ENCODE measurements at regions not wholly inside any gene's neighbourhood (a gene's known extent, or its start where the extent isn't known, plus 50 kb on each side); places are given as distances from the start of the nearest gene placed in this dataset.
"Not testable (repeated sequence)": the region's sequence is repeated elsewhere in the genome, so short reads cannot be mapped to it uniquely, and the experiment has no call there.

DNA sequence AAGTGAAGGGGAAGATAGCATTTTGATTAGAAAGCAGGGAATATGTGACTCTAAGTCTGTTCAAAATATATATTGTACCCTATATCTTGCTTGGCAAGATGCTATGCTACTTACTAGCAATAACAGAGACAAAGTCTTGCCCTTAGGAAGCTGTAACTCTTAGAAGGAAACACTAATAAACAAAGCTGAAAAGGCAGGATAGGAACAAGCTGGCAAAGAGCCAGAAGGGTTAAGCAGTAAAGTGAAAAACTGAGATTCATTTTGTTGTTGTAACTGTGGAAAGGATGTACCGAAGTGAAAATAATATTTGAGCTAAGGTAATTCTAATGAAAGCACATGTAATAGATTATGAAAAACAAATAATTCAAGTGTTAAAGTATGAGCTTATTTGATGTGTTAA is 527.1 kb upstream of the FLRT2 start:
- ATAC-seq (no peak), DNase-seq (no peak)

DNA sequence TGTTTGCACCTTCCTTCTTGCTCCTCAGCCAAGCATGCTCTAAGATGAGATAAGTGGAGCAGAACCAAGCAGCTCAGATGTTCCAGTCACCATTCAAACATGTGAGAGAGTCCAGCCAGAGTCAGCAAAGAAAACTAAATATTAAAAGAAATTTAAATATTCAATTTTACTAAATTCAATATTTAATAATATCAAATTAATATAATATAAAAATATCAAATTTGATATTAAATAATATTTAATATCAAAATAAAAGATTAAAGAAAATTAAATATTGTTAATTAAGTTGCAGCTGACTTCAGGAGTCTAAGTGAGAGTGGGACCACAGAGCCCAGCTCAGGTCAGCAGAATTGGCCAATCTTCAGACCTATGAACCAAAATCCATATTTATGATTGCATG is 526.1 kb upstream of the FLRT2 start:
- no peak for DNase-seq
- ATAC-seq, result no peak
- H3K27me3 Mint-ChIP-seq (ENCODE audit: low read depth), result no peaks in the 10 kb centered on the region
- peaks cover 17% of the 10 kb centered on the region for H3K9me3 Mint-ChIP-seq
- H3K36me3 Mint-ChIP-seq (ENCODE audit: insufficient read depth), result no peaks in the 10 kb centered on the region
- H3K4me3 Mint-ChIP-seq, result no peak overlapping the region
- H3K4me1 Mint-ChIP-seq (ENCODE audit: low read depth), result no peaks in the 10 kb centered on the region

More for the DNA sequence above, 527.1 kb upstream of the FLRT2 start:
- Mint-ChIP-seq H3K4me3 (no peak overlapping the region), H3K36me3 (ENCODE audit: insufficient read depth) (no peaks in the 10 kb centered on the region), H3K27me3 (ENCODE audit: low read depth) (no peaks in the 10 kb centered on the region), H3K9me3 (peaks cover 11% of the 10 kb centered on the region), H3K4me1 (ENCODE audit: low read depth) (no peaks in the 10 kb centered on the region)

- ATAC-seq (no peak), DNase-seq (no peak)
- Mint-ChIP-seq H3K4me1 (ENCODE audit: low read depth) (no peaks in the 10 kb centered on the region), H3K9me3 (peaks cover 25% of the 10 kb centered on the region), H3K4me3 (no peak overlapping the region), H3K27me3 (ENCODE audit: low read depth) (no peaks in the 10 kb centered on the region), H3K36me3 (ENCODE audit: insufficient read depth) (no peaks in the 10 kb centered on the region)
These were observed 520.4 kb upstream of the FLRT2 start for GRCh38 chr14:85009506-85009905.

DNA sequence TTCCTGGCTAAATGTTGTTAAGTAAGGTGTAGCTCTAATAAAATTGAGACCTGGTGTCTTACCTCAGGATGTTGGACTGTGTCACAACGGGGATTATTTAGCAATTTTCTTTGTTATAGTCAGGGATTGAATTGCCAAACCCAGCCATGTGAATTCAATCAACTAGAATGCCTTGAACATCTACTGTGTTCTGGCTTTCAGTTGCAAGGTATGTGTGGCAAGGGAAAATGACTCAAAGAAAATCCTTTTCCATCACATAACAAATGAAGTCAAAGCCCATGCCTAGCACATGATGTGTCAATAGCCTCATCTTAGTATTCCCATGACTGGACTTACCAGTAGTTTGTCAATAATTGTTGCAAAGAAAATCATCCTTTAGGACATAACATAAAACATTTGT is 519.8 kb upstream of the FLRT2 start:
- no peaks in the 10 kb centered on the region for H3K4me1 Mint-ChIP-seq (ENCODE audit: low read depth)
- H3K27me3 Mint-ChIP-seq (ENCODE audit: low read depth), result no peaks in the 10 kb centered on the region
- no peaks in the 10 kb centered on the region for H3K36me3 Mint-ChIP-seq (ENCODE audit: insufficient read depth)
- ATAC-seq (no peak), DNase-seq (no peak)
- H3K4me3 Mint-ChIP-seq, result no peak overlapping the region
- H3K9me3 Mint-ChIP-seq, result peaks cover 25% of the 10 kb centered on the region

- ATAC-seq, result no peak
- no peaks in the 10 kb centered on the region for H3K36me3 Mint-ChIP-seq (ENCODE audit: insufficient read depth)
- H3K27me3 Mint-ChIP-seq (ENCODE audit: low read depth), result no peaks in the 10 kb centered on the region
- H3K4me3 Mint-ChIP-seq, result no peak overlapping the region
- peaks cover 12% of the 10 kb centered on the region for H3K9me3 Mint-ChIP-seq
- no peak for DNase-seq
- no peaks in the 10 kb centered on the region for H3K4me1 Mint-ChIP-seq (ENCODE audit: low read depth)
These were observed 513.4 kb upstream of the FLRT2 start for GRCh38 chr14:85016496-85016895.

- not testable (repeated sequence) for H3K4me1 Mint-ChIP-seq (ENCODE audit: low read depth); H3K4me3 Mint-ChIP-seq; ATAC-seq; DNase-seq; H3K27me3 Mint-ChIP-seq (ENCODE audit: low read depth); H3K36me3 Mint-ChIP-seq (ENCODE audit: insufficient read depth)
- peaks cover 12% of the 10 kb centered on the region for H3K9me3 Mint-ChIP-seq
These were observed 506.1 kb upstream of the FLRT2 start for GRCh38 chr14:85023866-85024265.

- Mint-ChIP-seq H3K9me3 (peaks cover 12% of the 10 kb centered on the region), H3K4me1 (ENCODE audit: low read depth) (no peaks in the 10 kb centered on the region), H3K36me3 (ENCODE audit: insufficient read depth) (no peaks in the 10 kb centered on the region), H3K27me3 (ENCODE audit: low read depth) (no peaks in the 10 kb centered on the region), H3K4me3 (no peak overlapping the region)
- DNase-seq (no peak), ATAC-seq (no peak)
These were observed 505.0 kb upstream of the FLRT2 start for GRCh38 chr14:85024931-85025330.

DNA sequence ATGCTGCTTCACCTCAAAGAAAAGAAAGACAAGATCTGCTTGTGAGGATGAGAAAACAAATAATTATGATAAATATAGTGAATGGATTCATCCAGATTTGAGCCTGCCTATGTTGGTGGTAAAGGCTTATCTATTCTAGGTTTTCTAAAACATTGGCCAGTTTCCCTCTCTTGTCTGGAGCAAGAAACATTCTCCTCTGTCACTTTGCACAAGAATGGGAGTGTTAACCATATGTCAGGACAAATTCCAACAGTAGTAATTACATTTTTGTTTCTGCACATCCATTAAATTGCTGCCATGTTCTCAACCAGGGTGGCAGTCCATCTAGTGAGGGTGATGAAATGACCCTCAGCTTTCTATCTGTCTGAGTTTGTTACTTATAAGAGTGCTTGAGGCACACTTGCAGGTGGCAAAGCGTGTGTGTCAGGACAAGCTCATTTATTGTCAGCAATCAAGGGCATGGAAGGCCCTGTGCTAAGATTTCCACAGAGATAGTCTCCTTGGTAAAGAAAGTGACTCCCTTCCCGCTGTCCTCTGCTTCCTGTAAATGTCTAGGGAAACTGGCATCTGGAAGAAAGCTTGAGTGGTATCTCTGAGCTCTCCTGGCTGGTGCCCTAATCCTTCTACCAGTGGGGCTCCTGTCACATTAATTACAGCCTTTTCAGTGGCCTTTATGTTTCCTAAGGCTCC is 502.1 kb upstream of the FLRT2 start:
- no peaks in the 10 kb centered on the region for H3K4me1 Mint-ChIP-seq (ENCODE audit: low read depth)
- H3K27me3 Mint-ChIP-seq (ENCODE audit: low read depth), result no peaks in the 10 kb centered on the region
- H3K9me3 Mint-ChIP-seq, result peaks cover 11% of the 10 kb centered on the region
- DNase-seq (no peak), ATAC-seq (no peak)
- no peak overlapping the region for H3K4me3 Mint-ChIP-seq
- no peaks in the 10 kb centered on the region for H3K36me3 Mint-ChIP-seq (ENCODE audit: insufficient read depth)

DNA sequence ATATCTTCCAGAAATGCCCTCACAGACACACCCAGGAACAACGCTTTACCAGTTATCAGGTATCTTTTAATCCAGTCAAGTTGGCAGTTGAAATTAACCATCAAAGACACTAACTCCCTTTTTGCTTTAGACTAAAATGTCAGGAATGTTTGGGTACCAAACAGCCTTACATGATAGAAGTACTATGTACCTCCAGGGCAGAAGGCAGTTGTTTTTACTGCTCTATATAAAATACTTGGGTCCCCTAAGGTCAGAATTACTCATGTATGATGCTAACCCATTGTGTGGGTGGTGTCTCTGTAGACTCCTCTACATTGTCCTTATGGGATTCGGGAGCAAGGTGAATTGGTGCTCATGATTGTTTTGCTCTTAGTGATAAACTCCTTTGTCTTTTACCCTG is 492.5 kb upstream of the FLRT2 start:
- H3K27me3 Mint-ChIP-seq (ENCODE audit: low read depth), result no peaks in the 10 kb centered on the region
- H3K4me3 Mint-ChIP-seq, result no peak overlapping the region
- DNase-seq, result no peak
- no peak for ATAC-seq
- H3K4me1 Mint-ChIP-seq (ENCODE audit: low read depth), result no peaks in the 10 kb centered on the region
- no peaks in the 10 kb centered on the region for H3K36me3 Mint-ChIP-seq (ENCODE audit: insufficient read depth)
- peaks cover 6% of the 10 kb centered on the region for H3K9me3 Mint-ChIP-seq

DNA sequence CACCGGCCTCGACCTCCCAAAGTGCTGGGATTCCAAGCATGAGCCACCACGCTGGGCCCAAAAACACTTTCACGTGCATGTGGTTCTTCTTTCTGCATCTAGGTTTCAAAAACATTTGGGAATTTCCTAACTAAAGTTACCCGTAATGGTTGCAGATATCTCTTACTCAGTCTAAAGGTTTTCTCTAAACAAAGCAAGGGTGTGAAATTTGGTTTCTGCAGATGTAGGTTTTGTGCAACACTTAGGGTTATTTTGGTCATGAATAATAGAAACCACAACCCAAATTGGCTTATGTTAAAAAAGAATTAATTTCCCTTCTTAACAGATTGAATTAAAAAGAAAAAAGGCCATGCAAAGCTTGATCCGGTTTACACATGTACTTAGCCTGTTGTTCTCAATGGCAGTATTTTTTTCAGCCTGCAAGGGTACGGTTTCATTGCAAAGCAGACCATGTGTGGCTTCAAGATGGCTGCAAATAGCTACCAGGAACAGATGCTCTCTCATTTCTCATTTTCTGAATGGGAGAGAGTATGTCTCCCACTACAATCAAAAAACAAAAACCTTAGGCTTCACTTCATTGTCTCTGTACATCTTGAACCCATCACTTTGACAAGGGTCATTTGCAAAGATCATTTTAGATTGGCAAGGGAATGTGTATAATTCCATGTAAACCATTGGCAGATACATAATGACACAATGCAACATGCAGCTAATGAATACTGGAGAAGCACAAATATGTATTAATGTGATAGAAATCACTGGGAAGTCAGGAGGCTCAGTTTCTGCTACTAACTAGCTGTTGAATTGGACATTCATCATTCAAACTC is 491.2 kb upstream of the FLRT2 start:
- DNase-seq (no peak), ATAC-seq (no peak)
- Mint-ChIP-seq H3K9me3 (peaks cover 9% of the 10 kb centered on the region), H3K4me3 (no peak overlapping the region), H3K27me3 (ENCODE audit: low read depth) (no peaks in the 10 kb centered on the region), H3K36me3 (ENCODE audit: insufficient read depth) (no peaks in the 10 kb centered on the region), H3K4me1 (ENCODE audit: low read depth) (no peaks in the 10 kb centered on the region)

GRCh38 chr14:85039353-85039626 is 490.7 kb upstream of the FLRT2 start:
- Mint-ChIP-seq H3K4me1 (ENCODE audit: low read depth) (no peaks in the 10 kb centered on the region), H3K36me3 (ENCODE audit: insufficient read depth) (no peaks in the 10 kb centered on the region), H3K9me3 (peaks cover 9% of the 10 kb centered on the region), H3K27me3 (ENCODE audit: low read depth) (no peaks in the 10 kb centered on the region), H3K4me3 (no peak overlapping the region)
- no peak for ATAC-seq
- DNase-seq, result no peak

GRCh38 chr14:85040046-85040685 is 489.8 kb upstream of the FLRT2 start:
- no peaks in the 10 kb centered on the region for H3K36me3 Mint-ChIP-seq (ENCODE audit: insufficient read depth)
- H3K9me3 Mint-ChIP-seq, result peaks cover 9% of the 10 kb centered on the region

DNA sequence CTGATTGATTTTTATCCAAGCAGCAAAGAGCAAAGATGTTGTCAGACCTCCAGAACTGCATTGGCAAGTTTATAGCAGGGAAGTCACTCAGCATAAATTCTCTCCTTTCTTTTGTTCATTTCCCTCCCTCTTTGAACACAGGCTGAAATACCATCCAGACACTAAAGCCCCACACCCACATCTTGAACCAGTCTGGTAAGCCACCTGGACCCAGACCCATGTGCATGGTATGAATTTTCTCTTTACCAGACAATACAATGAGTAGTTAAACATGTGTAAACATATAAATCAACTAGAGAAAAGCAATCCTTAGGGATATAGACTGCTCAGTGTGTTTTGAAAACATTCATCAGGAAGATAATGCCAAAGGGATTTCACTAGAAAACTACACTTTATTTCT is 488.3 kb upstream of the FLRT2 start:
- DNase-seq (no peak), ATAC-seq (no peak)
- Mint-ChIP-seq H3K9me3 (peaks cover 11% of the 10 kb centered on the region), H3K4me1 (ENCODE audit: low read depth) (no peaks in the 10 kb centered on the region), H3K36me3 (ENCODE audit: insufficient read depth) (no peaks in the 10 kb centered on the region), H3K4me3 (no peak overlapping the region), H3K27me3 (ENCODE audit: low read depth) (no peaks in the 10 kb centered on the region)

More at GRCh38 chr14:85040046-85040685, 489.8 kb upstream of the FLRT2 start:
- DNase-seq, result no peak
- H3K27me3 Mint-ChIP-seq (ENCODE audit: low read depth), result no peaks in the 10 kb centered on the region
- no peak overlapping the region for H3K4me3 Mint-ChIP-seq
- no peaks in the 10 kb centered on the region for H3K4me1 Mint-ChIP-seq (ENCODE audit: low read depth)
- ATAC-seq, result no peak

GRCh38 chr14:85042301-85042700 is 487.6 kb upstream of the FLRT2 start:
- peaks cover 18% of the 10 kb centered on the region for H3K9me3 Mint-ChIP-seq
- no peak for DNase-seq
- H3K4me1 Mint-ChIP-seq (ENCODE audit: low read depth), result no peaks in the 10 kb centered on the region
- H3K4me3 Mint-ChIP-seq, result no peak overlapping the region
- no peaks in the 10 kb centered on the region for H3K36me3 Mint-ChIP-seq (ENCODE audit: insufficient read depth)
- no peak for ATAC-seq
- H3K27me3 Mint-ChIP-seq (ENCODE audit: low read depth), result no peaks in the 10 kb centered on the region

GRCh38 chr14:85050180-85050579 is 479.8 kb upstream of the FLRT2 start:
- no peaks in the 10 kb centered on the region for H3K27me3 Mint-ChIP-seq (ENCODE audit: low read depth)
- no peaks in the 10 kb centered on the region for H3K36me3 Mint-ChIP-seq (ENCODE audit: insufficient read depth)
- H3K4me1 Mint-ChIP-seq (ENCODE audit: low read depth), result no peaks in the 10 kb centered on the region
- H3K9me3 Mint-ChIP-seq, result peaks cover 25% of the 10 kb centered on the region
- H3K4me3 Mint-ChIP-seq, result no peak overlapping the region
- ATAC-seq, result no peak
- DNase-seq, result no peak
